Esophagus (tissue), 2 donors: ENCODE measurements at regions not wholly inside any gene's neighbourhood (a gene's known extent, or its start where the extent isn't known, plus 50 kb on each side); places are given as distances from the start of the nearest gene placed in this dataset.
"Not testable (repeated sequence)": the region's sequence is repeated elsewhere in the genome, so short reads cannot be mapped to it uniquely, and the experiment has no call there.

Source experiments
- H3K27ac ChIP-seq, 2 donors: one replicate each; pipeline ENCODE4 v1.5.1; 2013; ENCODE audit warnings: low read depth in 2 of 2, mild to moderate bottlenecking in 2 of 2, inconsistent platforms in 1 of 2, low read length in 1 of 2, moderate library complexity in 1 of 2
- H3K27me3 ChIP-seq, 2 donors: one replicate each; pipeline ENCODE4 v1.6.1; 2013; ENCODE audit warnings: low read length in 2 of 2, control low read depth in 1 of 2, mild to moderate bottlenecking in 1 of 2; ENCODE audit not compliant: insufficient read depth in 2 of 2, control insufficient read depth in 1 of 2
- H3K36me3 ChIP-seq, 2 donors: one replicate each; pipeline ENCODE4 v1.6.1; 2013; ENCODE audit warnings: low read length in 1 of 2; ENCODE audit not compliant: control insufficient read depth in 2 of 2, insufficient read depth in 2 of 2
- H3K4me1 ChIP-seq, 2 donors: one replicate each; pipeline ENCODE4 v1.6.1; 2013; ENCODE audit warnings: low read length in 1 of 2; ENCODE audit not compliant: control insufficient read depth in 2 of 2, insufficient read depth in 2 of 2
- H3K4me3 ChIP-seq, 2 donors: one replicate each; pipeline ENCODE4 v1.5.1; 2013; ENCODE audit warnings: low read length in 2 of 2, mild to moderate bottlenecking in 2 of 2, low read depth in 1 of 2, moderate library complexity in 1 of 2
- H3K9me3 ChIP-seq, 2 donors: one replicate each; pipeline ENCODE4 v1.6.1; 2013; ENCODE audit warnings: mild to moderate bottlenecking in 2 of 2, low read depth in 1 of 2, low read length in 1 of 2, moderate library complexity in 1 of 2; ENCODE audit not compliant: control insufficient read depth in 2 of 2, insufficient read depth in 1 of 2
- WGBS, 2 donors: extraction: QIAGEN DNeasy Blood & Tissue Kit; methylation state at CpG; one replicate each; pipeline ENCODE4 v1.1.7; 2013; 5-methylcytosine and 5-hydroxymethylcytosine counted together
- donor health status: healthy with polysubstance abuse.
- donor health status: Bipolar disorder and iron deficiency.

- not testable (repeated sequence) for H3K36me3 ChIP-seq, H3K27ac ChIP-seq, H3K4me1 ChIP-seq, H3K9me3 ChIP-seq, H3K27me3 ChIP-seq, H3K4me3 ChIP-seq
- WGBS, 2 donors = 92 to 93% methylated on average over 8 of the region's 8 CpGs
These were observed 67.1 kb upstream of the GPCPD1 start for GRCh38 chr20:5677944-5678343.

- H3K36me3 ChIP-seq = no peaks in the 10 kb centered on the region
- H3K9me3 ChIP-seq = no peaks in the 10 kb centered on the region
- 88 to 90% methylated on average over 4 of the region's 4 CpGs for WGBS, 2 donors
- no peak overlapping the region for H3K4me3 ChIP-seq
- no peaks in the 10 kb centered on the region for H3K27me3 ChIP-seq
- no peaks in the 10 kb centered on the region for H3K4me1 ChIP-seq
- no peak overlapping the region for H3K27ac ChIP-seq
These were observed 66.6 kb upstream of the GPCPD1 start for GRCh38 chr20:5677389-5677788.

- 84 to 89% methylated on average over 12 of the region's 12 CpGs for WGBS, 2 donors
- Histone ChIP-seq H3K4me3 (no peak overlapping the region), H3K27me3 (no peaks in the 10 kb centered on the region), H3K36me3 (no peaks in the 10 kb centered on the region), H3K9me3 (no peaks in the 10 kb centered on the region), H3K4me1 (no peaks in the 10 kb centered on the region), H3K27ac (no peak overlapping the region)
These were observed 64.6 kb upstream of the GPCPD1 start for GRCh38 chr20:5675103-5676091.

GRCh38 chr20:5674176-5674660, 63.4 kb upstream of the GPCPD1 start:
- H3K4me3 ChIP-seq = no peak overlapping the region
- 49 to 62% methylated on average over 3 of the region's 3 CpGs for WGBS, 2 donors
- H3K36me3 ChIP-seq = no peaks in the 10 kb centered on the region
- H3K9me3 ChIP-seq = no peaks in the 10 kb centered on the region
- no peak overlapping the region for H3K27ac ChIP-seq
- H3K27me3 ChIP-seq = no peaks in the 10 kb centered on the region
- H3K4me1 ChIP-seq = peaks cover 0 to 2% of the 10 kb centered on the region in 2 donors

GRCh38 chr20:5670874-5671273, 60.1 kb upstream of the GPCPD1 start:
- no peaks in the 10 kb centered on the region for H3K36me3 ChIP-seq
- H3K4me1 ChIP-seq = peaks cover 0 to 6% of the 10 kb centered on the region in 2 donors
- WGBS, 2 donors = 98% methylated on average over 2 of the region's 2 CpGs
- no peaks in the 10 kb centered on the region for H3K27me3 ChIP-seq
- H3K27ac ChIP-seq = no peak overlapping the region
- H3K9me3 ChIP-seq = no peaks in the 10 kb centered on the region
- no peak overlapping the region for H3K4me3 ChIP-seq

- Histone ChIP-seq H3K27ac (no peak overlapping the region), H3K4me1 (peaks cover 0 to 6% of the 10 kb centered on the region in 2 donors), H3K27me3 (no peaks in the 10 kb centered on the region), H3K9me3 (no peaks in the 10 kb centered on the region), H3K36me3 (no peaks in the 10 kb centered on the region), H3K4me3 (no peak overlapping the region)
- WGBS, 2 donors = 77 to 85% methylated on average over 6 of the region's 6 CpGs
These were observed 59.3 kb upstream of the GPCPD1 start for GRCh38 chr20:5670036-5670536.

GRCh38 chr20:5668529-5668868, 57.7 kb upstream of the GPCPD1 start:
- peak overlapping the region in 1 of 2 donors; percentile 22 for H3K27ac ChIP-seq
- no peaks in the 10 kb centered on the region for H3K36me3 ChIP-seq
- no peaks in the 10 kb centered on the region for H3K9me3 ChIP-seq
- 55 to 87% methylated on average over 5 of the region's 5 CpGs for WGBS, 2 donors
- H3K4me1 ChIP-seq = peaks cover 0 to 6% of the 10 kb centered on the region in 2 donors
- no peak overlapping the region for H3K4me3 ChIP-seq
- no peaks in the 10 kb centered on the region for H3K27me3 ChIP-seq

GRCh38 chr20:5667705-5668528, 57.1 kb upstream of the GPCPD1 start:
- H3K27ac ChIP-seq = peak overlapping the region in 1 of 2 donors; percentile 22
- H3K36me3 ChIP-seq = no peaks in the 10 kb centered on the region
- H3K4me1 ChIP-seq = peaks cover 0 to 6% of the 10 kb centered on the region in 2 donors
- H3K27me3 ChIP-seq = no peaks in the 10 kb centered on the region
- 86 to 87% methylated on average over 4 of the region's 4 CpGs for WGBS, 2 donors
- no peaks in the 10 kb centered on the region for H3K9me3 ChIP-seq
- no peak overlapping the region for H3K4me3 ChIP-seq

- no peaks in the 10 kb centered on the region for H3K27me3 ChIP-seq
- H3K9me3 ChIP-seq = no peaks in the 10 kb centered on the region
- H3K36me3 ChIP-seq = no peaks in the 10 kb centered on the region
- no peak overlapping the region for H3K4me3 ChIP-seq
- no peak overlapping the region for H3K27ac ChIP-seq
- peaks cover 0 to 8% of the 10 kb centered on the region in 2 donors for H3K4me1 ChIP-seq
- WGBS, 2 donors = 88 to 93% methylated on average over 2 of the region's 2 CpGs
These were observed 54.6 kb upstream of the GPCPD1 start for GRCh38 chr20:5665417-5665816.
